ENCODE measurements at regions not wholly inside any gene's neighbourhood (a gene's known extent, or its start where the extent isn't known, plus 50 kb on each side); places are given as distances from the start of the nearest gene placed in this dataset.

DNA sequence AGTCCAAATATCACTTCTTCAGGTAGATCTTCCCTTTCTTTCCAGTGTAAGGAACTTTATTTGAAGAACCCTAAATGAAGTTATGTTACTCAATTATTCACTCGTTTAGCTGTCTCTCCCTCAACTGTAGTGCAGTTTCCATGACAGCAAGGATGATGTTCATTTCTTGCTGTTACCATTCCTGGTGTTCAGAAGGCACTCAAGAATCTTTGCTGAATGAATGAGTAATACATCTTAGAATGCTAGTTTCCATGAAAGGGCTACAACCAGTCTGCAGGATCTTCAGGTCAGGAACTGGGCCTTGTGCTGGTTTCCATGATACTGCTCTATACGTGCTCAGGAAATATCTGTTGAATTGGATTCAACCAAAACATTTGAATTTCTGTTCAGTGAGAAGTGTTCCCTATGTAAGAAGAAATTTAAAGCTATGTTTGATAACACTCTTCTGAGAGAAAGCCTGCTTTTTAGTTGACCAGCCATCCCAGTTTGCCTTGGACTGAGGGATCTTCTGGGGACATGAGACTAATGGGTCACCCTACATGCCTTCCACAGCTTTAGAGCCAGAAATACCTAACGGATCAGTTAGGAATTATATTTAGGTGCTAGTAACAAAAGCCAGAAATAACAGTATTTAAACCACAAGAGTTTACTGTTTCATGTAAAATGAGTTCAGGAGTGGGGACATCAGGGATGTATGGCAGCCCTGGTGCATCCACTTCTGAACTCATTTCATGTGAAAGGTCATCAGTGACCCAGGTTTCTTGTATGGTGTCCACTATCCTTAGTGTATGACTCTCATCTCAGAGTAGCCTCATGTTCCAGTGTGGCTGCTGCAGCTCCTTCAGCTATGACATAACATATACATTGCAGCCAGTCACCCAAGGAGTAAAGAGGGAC lies 500.1 kb upstream of the SGCD start:
- DNase-seq (ENCODE audit: low read depth, low spot score): no peak
- Histone ChIP-seq H3K9ac (ENCODE audit: low read length) (no peak overlapping the region), H3K4me2 (ENCODE audit: low read length) (no peak overlapping the region), H4K20me1 (ENCODE audit: insufficient read depth) (no peaks in the 10 kb centered on the region), H3K79me2 (ENCODE audit: insufficient read depth, low read length) (no peaks in the 10 kb centered on the region), H3K9me3 (ENCODE audit: control insufficient read depth in 1 of 2, insufficient read depth in 1 of 2, low read depth in 1 of 2, low read length in 2 of 2) (peaks cover 0 to 3% of the 10 kb centered on the region in 2 experiments; a peak in 1 of 4 replicates), H3K4me3 (replicated peaks in 1 of 2; ENCODE audit: low read depth in 1 of 2, low read length in 2 of 2) (no peak overlapping the region), H2AFZ (ENCODE audit: low read depth, low read length, poor library complexity, severe bottlenecking) (no peak overlapping the region), H3K27me3 (ENCODE audit: insufficient read depth, low read length) (no peaks in the 10 kb centered on the region), H3K36me3 (ENCODE audit: control insufficient read depth in 1 of 2, insufficient read depth in 2 of 2, low read length in 2 of 2) (no peaks in the 10 kb centered on the region), H3K4me1 (ENCODE audit: control insufficient read depth in 1 of 2, insufficient read depth in 2 of 2, low read length in 2 of 2) (no peaks in the 10 kb centered on the region), H3K9me2 (ENCODE audit: insufficient read depth) (no peaks in the 10 kb centered on the region), H3K27ac (ENCODE audit: low read depth, low read length) (no peak overlapping the region)
- ATAC-seq: no peak
- TF ChIP-seq ELF1 (IDR thresholded peaks at IDR 0.05; ENCODE audit: borderline replicate concordance, low read depth): no peak
- no peak for TF ChIP-seq JUND (IDR thresholded peaks at IDR 0.05)
- TF ChIP-seq, protein P1, sequence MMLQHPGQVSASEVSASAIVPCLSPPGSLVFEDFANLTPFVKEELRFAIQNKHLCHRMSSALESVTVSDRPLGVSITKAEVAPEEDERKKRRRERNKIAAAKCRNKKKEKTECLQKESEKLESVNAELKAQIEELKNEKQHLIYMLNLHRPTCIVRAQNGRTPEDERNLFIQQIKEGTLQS (IDR thresholded peaks at IDR 0.05): no peak
- no peak for TF ChIP-seq POLR2A (IDR thresholded peaks at IDR 0.05; ENCODE audit: borderline replicate concordance, extremely low read depth, insufficient read depth, insufficient read length)
- no peak for TF ChIP-seq EZH2phosphoT487 (IDR thresholded peaks at IDR 0.05; ENCODE audit: borderline replicate concordance)
- TF ChIP-seq POLR2AphosphoS5 (IDR thresholded peaks at IDR 0.05; ENCODE audit: low read depth, low read length): no peak
- no peak for TF ChIP-seq YY1 (IDR thresholded peaks at IDR 0.05; ENCODE audit: extremely low read depth, insufficient replicate concordance, low read depth, low read length)
- no peak for TF ChIP-seq SRF (IDR thresholded peaks at IDR 0.05; ENCODE audit: low read depth)
- TF ChIP-seq SIN3A (IDR thresholded peaks at IDR 0.05; ENCODE audit: low read depth): no peak
- TF ChIP-seq, protein P2, sequence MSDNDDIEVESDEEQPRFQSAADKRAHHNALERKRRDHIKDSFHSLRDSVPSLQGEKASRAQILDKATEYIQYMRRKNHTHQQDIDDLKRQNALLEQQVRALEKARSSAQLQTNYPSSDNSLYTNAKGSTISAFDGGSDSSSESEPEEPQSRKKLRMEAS (IDR thresholded peaks at IDR 0.05): no peak
- no peak for TF ChIP-seq ZFX (IDR thresholded peaks at IDR 0.05)
- TF ChIP-seq TCF7L2 (IDR thresholded peaks at IDR 0.05; ENCODE audit: borderline replicate concordance, extremely low read depth, insufficient read depth, insufficient read length): no peak
- TF ChIP-seq, protein P3, sequence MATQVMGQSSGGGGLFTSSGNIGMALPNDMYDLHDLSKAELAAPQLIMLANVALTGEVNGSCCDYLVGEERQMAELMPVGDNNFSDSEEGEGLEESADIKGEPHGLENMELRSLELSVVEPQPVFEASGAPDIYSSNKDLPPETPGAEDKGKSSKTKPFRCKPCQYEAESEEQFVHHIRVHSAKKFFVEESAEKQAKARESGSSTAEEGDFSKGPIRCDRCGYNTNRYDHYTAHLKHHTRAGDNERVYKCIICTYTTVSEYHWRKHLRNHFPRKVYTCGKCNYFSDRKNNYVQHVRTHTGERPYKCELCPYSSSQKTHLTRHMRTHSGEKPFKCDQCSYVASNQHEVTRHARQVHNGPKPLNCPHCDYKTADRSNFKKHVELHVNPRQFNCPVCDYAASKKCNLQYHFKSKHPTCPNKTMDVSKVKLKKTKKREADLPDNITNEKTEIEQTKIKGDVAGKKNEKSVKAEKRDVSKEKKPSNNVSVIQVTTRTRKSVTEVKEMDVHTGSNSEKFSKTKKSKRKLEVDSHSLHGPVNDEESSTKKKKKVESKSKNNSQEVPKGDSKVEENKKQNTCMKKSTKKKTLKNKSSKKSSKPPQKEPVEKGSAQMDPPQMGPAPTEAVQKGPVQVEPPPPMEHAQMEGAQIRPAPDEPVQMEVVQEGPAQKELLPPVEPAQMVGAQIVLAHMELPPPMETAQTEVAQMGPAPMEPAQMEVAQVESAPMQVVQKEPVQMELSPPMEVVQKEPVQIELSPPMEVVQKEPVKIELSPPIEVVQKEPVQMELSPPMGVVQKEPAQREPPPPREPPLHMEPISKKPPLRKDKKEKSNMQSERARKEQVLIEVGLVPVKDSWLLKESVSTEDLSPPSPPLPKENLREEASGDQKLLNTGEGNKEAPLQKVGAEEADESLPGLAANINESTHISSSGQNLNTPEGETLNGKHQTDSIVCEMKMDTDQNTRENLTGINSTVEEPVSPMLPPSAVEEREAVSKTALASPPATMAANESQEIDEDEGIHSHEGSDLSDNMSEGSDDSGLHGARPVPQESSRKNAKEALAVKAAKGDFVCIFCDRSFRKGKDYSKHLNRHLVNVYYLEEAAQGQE (IDR thresholded peaks at IDR 0.05; ENCODE audit: low read depth): no peak
- TF ChIP-seq FOSL1 (IDR thresholded peaks at IDR 0.05; ENCODE audit: low read depth): no peak
- TF ChIP-seq ZNF274 (IDR thresholded peaks at IDR 0.05; ENCODE audit: low read depth, low read length): no peak
- TF ChIP-seq EZH2 (IDR thresholded peaks at IDR 0.05): no peak
- no peak for TF ChIP-seq EGR1 (IDR thresholded peaks at IDR 0.05; ENCODE audit: low read depth)
- TF ChIP-seq, protein P4, sequence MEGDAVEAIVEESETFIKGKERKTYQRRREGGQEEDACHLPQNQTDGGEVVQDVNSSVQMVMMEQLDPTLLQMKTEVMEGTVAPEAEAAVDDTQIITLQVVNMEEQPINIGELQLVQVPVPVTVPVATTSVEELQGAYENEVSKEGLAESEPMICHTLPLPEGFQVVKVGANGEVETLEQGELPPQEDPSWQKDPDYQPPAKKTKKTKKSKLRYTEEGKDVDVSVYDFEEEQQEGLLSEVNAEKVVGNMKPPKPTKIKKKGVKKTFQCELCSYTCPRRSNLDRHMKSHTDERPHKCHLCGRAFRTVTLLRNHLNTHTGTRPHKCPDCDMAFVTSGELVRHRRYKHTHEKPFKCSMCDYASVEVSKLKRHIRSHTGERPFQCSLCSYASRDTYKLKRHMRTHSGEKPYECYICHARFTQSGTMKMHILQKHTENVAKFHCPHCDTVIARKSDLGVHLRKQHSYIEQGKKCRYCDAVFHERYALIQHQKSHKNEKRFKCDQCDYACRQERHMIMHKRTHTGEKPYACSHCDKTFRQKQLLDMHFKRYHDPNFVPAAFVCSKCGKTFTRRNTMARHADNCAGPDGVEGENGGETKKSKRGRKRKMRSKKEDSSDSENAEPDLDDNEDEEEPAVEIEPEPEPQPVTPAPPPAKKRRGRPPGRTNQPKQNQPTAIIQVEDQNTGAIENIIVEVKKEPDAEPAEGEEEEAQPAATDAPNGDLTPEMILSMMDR (IDR thresholded peaks at IDR 0.05 in 2 of 3, conservative IDR thresholded peaks at IDR 0.05 in 1 of 3; ENCODE audit: borderline replicate concordance in 1 of 3, insufficient read depth in 1 of 3, low read depth in 2 of 3, low read length in 2 of 3): no peak
- CTCF ChIA-PET: no interaction called here
- BruUV-seq (replicated peaks): no TSS peak
- POLR2A ChIA-PET: no interaction called here
- RAD21 ChIA-PET (ENCODE audit: low non-redundant PET in 1 of 2, low total read pairs in 2 of 2, uncharacterized antibody in 2 of 2, unreplicated experiment in 2 of 2): no interaction called here
- intact Hi-C loops (cut with micrococcal nuclease): no loop called here
